Stimulated activated CD4-positive, alpha-beta T cell treated with anti-CD3 and anti-CD28 coated beads, Interleukin-15, amount 100 ng/mL, for 1 hour (primary cell): ENCODE measurements at regions not wholly inside any gene's neighbourhood (a gene's known extent, or its start where the extent isn't known, plus 50 kb on each side); places are given as distances from the start of the nearest gene placed in this dataset.

Source experiments
- DNase-seq, 2 donors: peaks; one replicate each; pipeline ENCODE4 v3.0.0-alpha.2; 2020; ENCODE audit warnings: low read depth in 1 of 2, low spot score in 1 of 2

- no peak for DNase-seq
Observed at GRCh38 chr10:78995987-78996791, 72.6 kb upstream of the ZMIZ1 start.

GRCh38 chr10:78996792-78997129, 72.0 kb upstream of the ZMIZ1 start:
- DNase-seq: no peak

GRCh38 chr10:78997635-78998618, 70.8 kb upstream of the ZMIZ1 start:
- no peak for DNase-seq

GRCh38 chr10:79001082-79001885, 67.5 kb upstream of the ZMIZ1 start:
- no peak for DNase-seq

- no peak for DNase-seq
Observed at GRCh38 chr10:79002336-79002735, 66.4 kb upstream of the ZMIZ1 start.

- no peak for DNase-seq
Observed at GRCh38 chr10:79003183-79004100, 65.3 kb upstream of the ZMIZ1 start.

- no peak for DNase-seq
Observed at GRCh38 chr10:79004311-79004710, 64.5 kb upstream of the ZMIZ1 start.

- DNase-seq: no peak
Observed at GRCh38 chr10:79005126-79005810, 63.5 kb upstream of the ZMIZ1 start.

GRCh38 chr10:79007018-79007417, 61.7 kb upstream of the ZMIZ1 start:
- DNase-seq: no peak

- no peak for DNase-seq
Observed at GRCh38 chr10:79007421-79008319, 61.1 kb upstream of the ZMIZ1 start.

GRCh38 chr10:79009145-79009544, 59.6 kb upstream of the ZMIZ1 start:
- no peak for DNase-seq

- DNase-seq: no peak
Observed at GRCh38 chr10:79012567-79012966, 56.2 kb upstream of the ZMIZ1 start.

GRCh38 chr10:79013406-79013987, 55.3 kb upstream of the ZMIZ1 start:
- no peak for DNase-seq

- DNase-seq: no peak
Observed at GRCh38 chr10:79014796-79015195, 54.0 kb upstream of the ZMIZ1 start.

GRCh38 chr10:79017882-79018520, 50.8 kb upstream of the ZMIZ1 start:
- DNase-seq: no peak

- no peak for DNase-seq
Observed at GRCh38 chr10:79018521-79019011, 50.2 kb upstream of the ZMIZ1 start.
